ENCODE measurements at regions not wholly inside any gene's neighbourhood (a gene's known extent, or its start where the extent isn't known, plus 50 kb on each side); places are given as distances from the start of the nearest gene placed in this dataset.
"Not testable (repeated sequence)": the region's sequence is repeated elsewhere in the genome, so short reads cannot be mapped to it uniquely, and the experiment has no call there.

DNA sequence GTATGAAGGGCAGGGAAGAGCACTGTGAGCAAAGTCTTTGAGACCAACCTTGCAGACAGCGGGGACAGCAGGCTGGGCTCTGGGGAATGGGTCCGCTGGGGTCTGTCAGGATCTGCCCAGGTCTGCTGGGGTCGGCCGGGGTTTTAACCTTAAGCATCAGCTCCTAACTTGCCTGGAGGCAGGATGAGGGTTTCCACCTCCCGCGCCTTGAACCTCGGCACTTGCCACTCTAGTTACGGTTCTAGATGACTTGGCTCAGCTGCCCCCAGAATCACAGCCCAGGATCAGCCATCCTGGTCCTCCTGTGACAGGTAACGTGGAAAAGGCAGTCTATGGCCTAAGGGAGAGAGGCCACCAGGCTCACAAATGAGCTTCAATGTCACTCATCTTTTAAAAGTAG is 50.4 kb upstream of the CACUL1 start:
- ATAC-seq = no peak
- DNase-seq (ENCODE audit: low spot score) = peak; percentile 38

DNA sequence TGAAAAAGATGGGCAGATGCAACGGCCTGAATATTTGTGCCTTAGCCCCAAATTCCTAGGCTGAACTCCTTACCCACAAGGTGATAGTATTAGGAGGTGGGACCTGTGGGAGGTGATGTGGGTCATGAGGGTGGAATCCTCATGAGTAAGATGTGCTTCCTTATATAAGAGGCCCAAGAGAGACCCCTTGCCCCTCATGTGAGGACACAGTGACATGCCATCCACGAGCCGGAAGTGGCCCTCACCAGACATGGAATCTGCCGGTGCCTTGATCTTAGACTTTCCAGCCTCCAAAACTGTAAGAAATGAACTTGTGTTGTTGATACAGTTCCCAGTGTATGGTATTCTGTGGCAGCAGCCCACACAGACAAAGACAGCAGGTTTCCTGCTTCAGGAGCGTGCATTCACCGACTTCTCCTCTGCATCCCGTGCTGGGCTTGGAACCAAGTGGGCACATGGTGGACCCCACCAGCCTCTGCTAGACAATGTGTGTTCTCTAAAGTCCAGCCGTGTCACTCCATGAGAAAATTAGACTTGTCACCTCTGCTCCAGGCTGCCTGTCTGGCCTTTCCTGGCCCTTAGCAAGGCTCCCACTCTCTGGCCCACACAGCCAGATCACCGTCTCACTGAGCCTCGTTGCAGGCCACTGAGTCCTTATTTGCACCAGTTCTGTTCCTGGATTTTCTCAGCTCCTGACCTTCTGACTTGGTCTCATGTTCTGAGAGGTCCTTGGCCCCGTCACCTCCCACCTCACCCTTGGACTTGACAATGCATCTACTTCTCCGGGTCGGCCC is 52.9 kb upstream of the CACUL1 start:
- ATAC-seq (no peak), DNase-seq (ENCODE audit: low spot score) (peak; percentile 26)

DNA sequence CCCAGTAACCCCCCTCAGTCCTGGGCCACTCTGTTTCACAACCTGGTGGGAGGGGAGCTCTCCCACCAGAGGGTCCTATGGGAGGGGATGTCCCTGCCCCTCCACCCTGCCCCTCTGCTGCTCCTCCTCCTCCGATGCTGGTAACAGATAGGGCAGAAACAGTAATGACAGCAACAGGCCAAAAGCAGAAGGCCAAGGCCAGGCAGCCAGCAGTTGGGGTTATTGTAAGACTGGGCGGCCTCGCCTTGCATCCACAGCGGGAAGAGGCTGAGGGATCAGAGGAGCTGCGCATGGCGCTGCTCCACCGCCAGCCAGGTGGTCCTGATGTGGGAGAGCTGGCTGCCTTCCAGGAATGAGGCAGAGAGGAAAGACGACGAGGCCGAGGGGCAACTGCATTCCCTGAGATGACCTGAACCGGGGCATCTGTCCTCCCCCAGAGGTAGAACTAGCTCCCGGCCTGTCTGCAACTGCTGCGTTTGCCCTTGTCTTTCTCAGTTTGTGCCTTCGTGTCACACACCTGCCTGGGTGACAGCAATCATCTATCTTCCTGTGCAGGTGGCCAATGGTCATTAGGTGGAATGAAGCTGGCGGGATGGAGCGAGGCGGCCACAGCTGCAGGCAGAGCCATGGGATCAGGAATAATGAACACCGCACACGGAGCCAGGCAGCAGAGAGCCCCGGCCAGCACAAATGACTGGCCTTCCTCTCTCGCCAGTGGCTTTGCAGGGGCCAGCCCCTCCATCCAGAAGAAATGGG is 54.0 kb upstream of the CACUL1 start:
- DNase-seq (ENCODE audit: low spot score) (peak; percentile 45), ATAC-seq (no peak)

DNA sequence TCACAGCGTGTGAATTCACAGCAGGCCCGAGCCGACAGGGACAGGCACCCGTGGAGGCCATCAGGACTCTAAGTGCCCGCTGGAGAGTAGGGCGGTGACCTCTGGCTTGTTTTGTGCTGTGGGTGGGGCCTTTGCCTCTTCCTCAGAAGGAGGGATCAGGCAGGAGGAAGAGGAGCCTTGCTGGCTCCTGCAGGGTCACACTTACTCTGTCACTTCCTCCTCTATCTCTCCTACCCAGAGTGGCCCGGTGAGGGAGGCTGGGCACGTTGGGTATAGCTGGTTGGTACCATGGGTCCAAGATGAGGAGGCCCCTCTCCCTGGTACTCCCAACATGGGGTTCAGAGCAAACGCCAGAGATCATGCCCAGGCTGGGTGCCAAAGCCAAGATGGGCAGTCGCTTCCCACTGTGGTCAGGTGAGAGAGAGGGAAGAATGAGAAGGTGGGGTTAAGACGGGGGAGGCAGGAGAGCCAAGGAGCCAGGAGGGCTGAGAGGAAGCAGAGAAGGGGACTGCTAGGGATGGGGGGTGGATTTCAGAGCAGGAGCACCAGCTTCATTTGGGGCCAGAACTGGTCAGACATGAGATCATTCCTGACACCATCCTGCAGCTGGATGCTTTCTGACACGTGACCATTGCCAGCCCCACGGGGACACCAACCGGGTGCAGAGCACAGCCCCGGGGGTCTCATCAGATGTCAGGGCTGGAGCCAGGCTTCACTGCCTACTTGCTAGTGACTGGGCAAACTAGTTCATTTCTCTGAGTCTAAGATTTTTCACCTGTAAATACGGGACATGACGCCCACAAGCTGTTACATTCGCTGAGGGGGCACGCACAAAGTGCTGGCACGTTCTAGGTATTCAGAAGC is 54.8 kb upstream of the CACUL1 start:
- DNase-seq (ENCODE audit: low spot score) (peak; percentile 40), ATAC-seq (peak; percentile 56)

DNA sequence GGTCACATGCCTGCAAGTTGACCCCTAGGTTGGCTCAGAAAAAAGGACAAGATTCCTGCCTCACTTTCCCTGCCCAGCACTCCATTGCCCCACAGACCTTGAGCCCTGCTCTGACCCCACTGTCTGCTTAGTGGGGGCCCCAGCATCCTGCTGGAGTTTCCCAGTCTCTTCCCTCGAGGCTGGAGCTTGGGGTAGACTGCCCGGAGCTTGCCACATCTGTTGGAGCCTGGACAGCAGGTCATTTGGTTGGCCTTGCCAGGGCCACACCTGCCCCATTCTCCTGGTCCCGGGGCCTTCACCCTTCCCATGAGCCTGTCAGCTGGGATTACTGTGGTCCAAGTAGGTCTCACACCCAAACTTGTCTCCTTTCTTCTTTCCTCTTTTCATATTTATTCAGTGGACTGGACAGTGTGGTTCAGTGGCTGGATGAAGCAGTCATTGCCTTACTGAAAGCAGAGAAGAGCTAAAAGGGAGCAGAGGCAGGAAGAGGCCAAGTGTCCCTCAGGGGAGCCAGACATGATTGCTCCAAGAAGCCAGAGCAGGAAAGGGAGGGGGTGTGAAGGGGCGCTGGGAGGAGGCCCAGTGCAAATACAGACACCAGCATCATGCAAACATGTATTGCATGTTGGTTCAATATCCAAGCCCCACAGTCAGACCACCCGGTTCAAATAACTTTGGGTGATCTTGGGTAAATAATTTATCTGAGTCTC is 56.2 kb upstream of the CACUL1 start:
- DNase-seq (ENCODE audit: low spot score) (peak; percentile 27), ATAC-seq (no peak)

DNA sequence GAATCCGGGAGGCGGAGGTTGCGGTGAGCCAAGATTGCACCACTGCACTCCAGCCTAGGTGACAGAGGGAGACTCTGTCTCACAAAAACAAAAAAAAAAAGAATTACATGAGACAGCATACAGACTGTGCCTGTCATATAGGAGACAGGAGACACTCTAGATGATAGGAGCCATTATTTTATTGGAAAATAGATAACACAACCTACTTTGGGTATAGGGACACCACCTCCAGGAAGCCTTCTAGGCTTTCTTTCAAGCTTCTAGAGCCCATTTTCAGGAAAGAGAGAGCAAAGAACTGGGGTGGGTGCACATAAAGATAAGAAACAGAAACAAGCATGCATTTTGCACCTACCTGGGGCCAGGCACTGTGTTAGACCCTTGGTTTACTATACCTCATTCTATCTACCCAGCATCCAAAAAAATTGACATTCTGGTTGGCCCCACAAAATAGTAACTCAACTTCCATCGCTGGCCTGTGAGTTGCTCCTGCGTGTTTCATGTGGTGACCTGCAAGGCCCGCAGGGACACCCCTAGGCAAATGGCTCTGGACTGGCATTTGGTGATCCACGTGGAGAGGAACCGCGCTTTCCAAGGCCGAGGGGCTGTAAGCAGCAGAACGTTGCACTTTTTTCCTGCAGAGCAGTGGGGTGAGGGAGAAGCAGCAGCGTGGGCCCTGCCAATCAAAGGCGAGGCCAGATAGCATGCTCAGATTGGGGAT is 57.1 kb upstream of the CACUL1 start:
- no peak for DNase-seq (ENCODE audit: low spot score)
- ATAC-seq = no peak

DNA sequence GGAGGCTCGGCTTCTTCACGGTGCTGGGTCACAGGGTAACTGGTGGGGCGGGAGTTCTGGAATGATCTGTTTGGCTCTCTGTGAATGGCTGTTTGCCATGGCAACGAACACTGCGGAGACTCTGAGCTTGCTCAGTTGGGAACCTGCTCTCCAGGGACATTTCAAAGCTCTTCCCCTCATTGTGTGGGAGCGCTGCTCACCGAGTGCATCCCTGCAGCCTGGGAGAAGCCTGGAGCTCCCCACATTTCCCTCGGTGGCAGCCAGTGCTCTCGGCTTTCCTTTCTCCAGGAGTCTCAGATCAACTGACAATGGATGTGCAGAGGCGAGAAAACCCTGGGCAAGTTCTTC is 57.6 kb upstream of the CACUL1 start:
- DNase-seq (ENCODE audit: low spot score) (peak; percentile 16), ATAC-seq (no peak)

DNA sequence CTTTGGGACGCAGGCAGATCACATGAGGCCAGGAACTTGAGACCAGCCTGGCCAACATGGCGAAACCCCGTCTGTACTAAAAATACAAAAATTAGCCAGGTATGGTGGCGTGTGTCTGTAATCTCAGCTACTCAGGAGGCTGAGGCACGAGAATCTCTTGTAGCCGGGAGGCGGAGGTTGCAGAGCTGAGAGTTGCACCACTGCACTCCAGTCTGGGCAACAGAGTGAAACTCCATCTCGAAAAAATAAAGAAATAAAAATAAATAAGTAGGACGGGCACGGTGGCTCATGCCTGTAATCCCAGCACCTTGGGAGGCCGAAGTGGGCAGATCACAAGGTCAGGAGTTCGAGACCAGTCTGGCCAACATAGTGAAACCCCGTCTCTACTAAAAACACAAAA is 58.2 kb upstream of the CACUL1 start:
- peak; percentile 7 for DNase-seq (ENCODE audit: low spot score)
- not testable (repeated sequence) for ATAC-seq

DNA sequence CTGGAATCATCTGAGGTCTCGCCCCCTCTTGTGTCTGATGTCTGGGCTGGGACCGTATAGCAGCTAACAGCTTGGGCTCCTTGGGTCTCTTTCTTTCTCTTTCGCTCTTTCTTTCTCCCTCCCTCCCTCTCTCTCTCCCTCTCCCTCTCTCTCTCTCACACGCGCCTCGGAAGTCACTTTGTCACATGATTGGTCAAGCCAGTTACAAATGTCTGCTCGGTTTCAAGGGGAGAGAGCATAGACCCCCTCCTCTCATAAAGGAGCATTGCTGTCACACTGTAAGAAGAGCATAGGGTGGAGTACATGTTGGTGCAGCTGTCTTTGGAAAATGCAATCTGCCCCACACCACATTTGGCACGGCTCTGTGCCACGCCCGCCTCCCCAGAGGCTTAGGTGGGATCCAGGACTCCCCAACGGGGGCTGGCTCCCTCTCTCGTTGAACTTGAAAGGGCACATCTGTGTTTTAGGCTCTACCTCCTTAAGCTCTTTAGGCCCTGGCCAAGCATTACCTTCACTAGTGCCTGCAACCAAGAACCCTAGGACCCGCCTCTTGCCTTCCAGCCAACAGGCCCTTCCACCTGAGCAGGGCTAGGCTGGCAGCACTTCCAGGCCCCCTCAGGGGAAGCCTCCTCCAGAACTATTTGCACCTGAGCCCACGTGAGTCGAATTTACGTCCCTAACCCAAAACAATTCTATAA is 61.9 kb upstream of the CACUL1 start:
- no peak for ATAC-seq
- DNase-seq (ENCODE audit: low spot score) = no peak

DNA sequence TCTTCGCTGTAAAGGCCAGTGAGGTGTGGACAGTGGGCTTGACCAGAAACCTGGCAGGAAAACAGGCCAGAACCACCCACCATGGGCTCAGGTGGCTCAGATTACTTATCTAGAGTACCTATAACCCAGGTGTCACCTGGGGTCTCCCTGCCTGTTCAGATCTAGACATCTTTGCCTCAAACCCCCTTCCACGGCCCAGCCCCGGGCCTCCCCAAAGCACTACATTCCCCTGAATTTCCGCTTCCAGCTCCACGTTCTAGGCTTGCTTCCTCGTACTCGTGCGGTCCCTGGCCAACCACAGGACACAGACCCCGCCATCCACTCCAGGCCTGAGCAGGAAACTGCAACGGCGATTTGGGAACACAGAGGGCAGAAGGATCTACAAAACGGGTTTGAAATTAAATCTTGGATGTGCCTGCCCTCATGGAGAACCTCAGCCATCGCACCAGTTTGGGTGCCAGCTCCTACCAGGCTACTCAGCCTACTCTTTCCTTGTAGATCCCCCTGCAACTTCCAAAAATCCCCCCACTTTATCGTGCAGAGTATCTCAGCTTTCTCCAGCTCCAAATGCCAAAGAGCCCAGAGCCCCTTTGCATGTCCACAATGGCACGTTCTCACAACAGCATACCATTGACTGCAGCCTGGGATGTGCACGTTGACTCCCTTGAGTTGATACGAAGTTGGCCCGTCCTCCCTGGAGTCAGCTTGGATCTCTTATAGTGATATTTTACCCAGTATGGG is 62.7 kb upstream of the CACUL1 start:
- ATAC-seq (no peak), DNase-seq (ENCODE audit: low spot score) (no peak)

DNA sequence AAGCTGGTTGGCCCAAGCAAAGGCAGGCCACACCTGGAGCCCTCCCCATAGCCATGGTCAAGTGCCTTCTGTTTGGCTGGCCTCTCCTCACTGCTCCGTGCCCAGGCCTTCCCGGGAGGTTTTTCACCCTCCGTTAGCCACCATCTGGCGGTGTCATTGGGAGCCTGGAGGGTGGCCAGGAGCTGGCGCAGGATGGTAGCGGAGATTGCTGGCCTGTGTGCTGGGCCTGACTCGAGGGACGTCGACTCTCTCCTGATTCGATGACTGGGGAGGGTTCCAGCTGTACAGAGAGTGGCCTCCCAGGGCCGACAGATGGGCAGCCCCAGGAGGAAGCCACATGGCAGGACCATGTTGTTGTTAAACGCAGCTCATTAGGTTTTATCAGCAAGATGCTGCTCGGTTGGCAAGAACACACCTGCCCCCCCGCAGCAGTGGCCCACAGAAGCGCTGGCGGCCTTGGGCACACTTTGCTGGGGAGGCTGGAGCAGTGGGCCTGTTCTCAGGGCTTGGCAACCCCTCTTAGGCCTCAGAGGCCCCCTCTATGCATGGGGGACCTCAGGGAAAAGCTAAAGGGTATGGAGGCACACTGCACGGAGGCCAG is 64.0 kb upstream of the CACUL1 start:
- ATAC-seq (no peak), DNase-seq (ENCODE audit: low spot score) (no peak)

DNA sequence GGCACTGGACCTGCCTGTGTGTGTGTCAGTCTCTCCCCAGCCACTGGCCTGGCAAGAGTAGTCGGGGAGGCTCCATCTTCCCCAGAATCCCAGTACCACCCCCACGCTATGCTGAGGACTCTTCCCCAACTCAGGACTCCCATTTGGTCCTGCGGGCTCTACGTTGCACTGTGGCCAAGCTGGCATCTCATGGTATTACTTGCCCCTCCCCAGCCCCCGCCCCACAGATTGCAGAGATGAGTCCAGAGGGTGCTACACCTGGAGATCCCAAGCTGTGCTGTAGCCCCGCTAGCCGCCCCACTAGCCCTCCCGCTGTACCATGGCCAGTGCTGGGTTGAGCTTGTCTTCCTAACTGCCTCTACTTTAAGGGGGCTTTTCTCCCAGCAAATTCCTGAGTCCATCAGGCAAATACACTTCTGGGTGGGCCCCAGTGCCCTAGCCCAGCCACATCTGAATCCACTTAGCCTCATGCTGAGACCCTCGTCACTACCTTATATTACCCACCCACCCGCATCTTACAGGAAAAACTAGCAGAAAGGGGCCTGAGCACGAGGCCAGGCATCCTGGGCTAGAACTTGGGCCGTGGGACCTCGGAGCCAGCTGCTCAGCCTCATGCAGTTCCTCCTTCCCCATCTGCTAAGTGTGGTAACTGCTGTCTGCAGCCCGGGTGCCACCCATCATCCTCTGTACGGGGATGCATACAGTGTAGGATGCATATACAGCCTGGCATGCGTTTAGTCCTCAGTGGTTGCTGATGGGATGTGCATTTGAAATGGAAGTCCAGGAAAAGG is 65.8 kb upstream of the CACUL1 start:
- no peak for DNase-seq (ENCODE audit: low spot score)
- ATAC-seq = no peak

DNA sequence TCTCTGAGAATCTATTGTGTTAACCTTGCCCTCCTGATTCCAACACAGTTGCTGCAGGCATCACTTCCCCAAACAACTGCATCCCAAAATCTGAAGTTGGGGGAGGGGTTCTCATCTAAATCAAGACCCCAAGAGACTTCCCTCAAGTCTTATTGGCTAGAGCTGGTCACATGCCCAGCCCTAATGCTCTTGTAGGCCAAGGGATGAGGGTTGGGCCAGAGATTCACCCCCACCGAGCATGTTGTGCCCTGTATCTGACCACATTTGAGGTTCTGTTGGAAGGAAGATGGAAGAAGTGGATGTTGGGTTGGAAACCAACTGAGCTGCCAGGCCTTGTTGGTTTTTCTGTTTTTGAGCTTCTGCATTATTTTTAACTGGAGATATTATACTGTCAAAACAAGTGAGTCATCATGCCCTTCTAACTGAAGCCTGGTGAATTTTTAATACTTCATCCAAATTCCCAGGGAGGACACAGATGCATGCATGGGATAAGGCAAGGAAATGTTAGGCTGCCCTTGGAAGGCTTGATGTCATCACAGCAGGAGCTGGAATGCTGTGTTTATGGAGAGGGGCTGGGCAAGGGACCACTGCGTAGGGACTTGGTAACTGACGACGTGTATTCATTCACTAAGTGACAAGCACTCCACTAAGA is 68.6 kb upstream of the CACUL1 start:
- ATAC-seq = no peak

DNA sequence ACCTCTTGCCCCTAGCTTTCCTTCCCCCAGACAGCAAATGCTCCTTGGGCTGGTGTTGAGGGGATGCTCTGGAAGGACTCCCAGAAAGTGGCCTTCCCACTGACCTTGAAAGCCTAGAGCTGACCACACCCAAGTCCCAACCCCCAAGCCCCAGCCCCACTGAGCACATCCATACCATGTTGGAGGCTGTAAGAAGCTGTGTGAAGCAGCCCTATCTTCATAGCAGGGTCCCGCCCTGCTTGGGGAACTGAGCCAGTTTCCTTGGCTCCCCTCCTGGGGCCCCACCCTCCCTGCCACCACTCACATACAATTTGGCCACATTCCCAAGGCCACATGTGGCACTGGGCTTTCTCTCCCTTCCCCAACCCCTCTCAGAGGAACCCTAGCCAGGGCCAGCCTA is 72.3 kb upstream of the CACUL1 start:
- ATAC-seq (no peak), DNase-seq (ENCODE audit: low spot score) (no peak)

More for the DNA sequence above, 68.6 kb upstream of the CACUL1 start:
- no peak for DNase-seq (ENCODE audit: low spot score)

DNA sequence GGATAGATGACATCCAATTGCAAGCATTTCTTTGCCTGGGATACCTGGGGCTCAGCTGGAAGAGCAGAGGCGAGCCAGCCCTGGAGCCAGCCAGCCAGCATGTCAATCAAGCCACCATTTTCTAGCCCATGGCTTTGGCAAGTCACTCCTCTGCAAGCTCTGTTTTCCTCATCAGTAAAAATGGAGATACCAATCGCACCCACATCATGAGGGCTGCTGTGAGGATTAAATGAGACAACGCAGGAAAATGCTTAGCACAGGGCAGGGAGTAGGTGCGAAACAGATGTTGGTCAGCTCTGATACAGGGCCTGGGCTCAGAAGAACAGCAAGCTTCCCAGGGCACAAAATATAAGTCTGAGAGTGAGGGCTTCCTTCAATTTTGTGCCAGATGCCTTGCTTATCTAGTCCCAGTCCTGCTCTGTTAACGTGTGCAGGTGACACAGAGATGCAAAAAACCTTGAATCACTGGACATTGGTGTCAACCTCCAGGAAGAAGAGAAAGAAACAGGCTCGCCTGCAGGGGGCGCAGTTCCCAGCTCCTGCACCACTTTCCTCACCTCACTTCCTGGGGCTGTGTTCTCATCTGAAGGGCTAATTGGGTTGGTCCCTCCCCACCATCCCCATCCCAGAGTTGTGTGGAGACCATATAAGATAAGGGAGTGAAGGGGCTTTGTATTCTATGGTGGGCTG is 72.8 kb upstream of the CACUL1 start:
- no peak for DNase-seq (ENCODE audit: low spot score)
- ATAC-seq = no peak

DNA sequence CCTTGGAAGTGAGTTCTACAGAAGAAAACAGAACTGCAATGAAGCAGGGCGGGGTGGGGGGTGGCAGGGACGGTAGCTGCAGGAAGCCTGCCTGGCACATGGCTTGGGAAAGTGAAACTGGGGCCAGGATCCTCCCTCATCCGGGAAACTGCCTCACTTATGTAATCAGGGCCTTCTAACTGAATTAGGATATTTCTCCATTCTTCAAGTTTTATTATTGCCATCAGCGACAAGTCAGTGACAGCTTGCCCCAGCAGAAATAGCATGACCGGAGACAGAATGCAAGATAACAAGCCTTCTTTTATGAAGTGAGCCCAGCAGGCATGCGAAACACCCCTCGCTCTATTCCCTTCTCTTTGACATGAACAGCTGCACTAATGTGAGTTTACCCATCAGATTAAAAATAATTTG is 77.5 kb upstream of the CACUL1 start:
- ATAC-seq = peak; percentile 74
- peak; percentile 56 for DNase-seq (ENCODE audit: low spot score)

DNA sequence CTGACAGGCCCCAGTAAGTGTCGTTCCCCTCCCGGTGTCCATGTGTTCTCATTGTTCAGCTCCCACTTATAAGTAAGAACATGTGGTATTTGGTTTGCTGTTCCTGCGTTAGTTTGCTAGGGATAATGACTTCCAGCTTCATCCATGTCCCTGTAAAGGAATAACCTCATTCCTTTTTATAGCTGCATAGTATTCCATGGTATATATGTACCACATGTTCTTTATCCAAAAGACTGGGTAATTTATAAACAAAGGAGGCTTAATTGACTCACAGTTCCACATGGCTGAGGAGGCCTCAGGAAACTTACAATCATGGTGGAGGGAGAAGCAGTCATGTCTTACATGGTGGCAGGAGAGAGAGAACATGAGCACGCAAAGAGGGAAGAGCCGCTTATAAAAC is 79.6 kb upstream of the CACUL1 start:
- DNase-seq (ENCODE audit: low spot score); ATAC-seq: not testable (repeated sequence)

Data from left lobe of liver (tissue), 2 donors.